ENCODE measurements at regions not wholly inside any gene's neighbourhood (a gene's known extent, or its start where the extent isn't known, plus 50 kb on each side); places are given as distances from the start of the nearest gene placed in this dataset.

- TF ChIP-seq CTCF (IDR thresholded peaks at IDR 0.05) (no peak), POLR2A (IDR thresholded peaks at IDR 0.05) (no peak), EP300 (IDR thresholded peaks at IDR 0.05) (no peak), POLR2AphosphoS5 (IDR thresholded peaks at IDR 0.05) (no peak)
Observed at GRCh38 chr1:39117899-39118450, 86.5 kb upstream of the MACF1 start.

Data from sigmoid colon (tissue), 4 donors.